K562 (cell line): ENCODE measurements at regions not wholly inside any gene's neighbourhood (a gene's known extent, or its start where the extent isn't known, plus 50 kb on each side); places are given as distances from the start of the nearest gene placed in this dataset.

ENCODE experiments used
- ATAC-seq: fragments of 200-7000 bp; cut with Tn5 transposase; 3 replicates; pipeline ENCODE4 v1.9.1; 2020; ENCODE audit warnings: moderate library complexity
- BruUV-seq: library from RNA; stranded (reverse); fragments of 400-500 nt; replicated peaks from 2 replicates; lab custom pipeline; 2021; lab: Mats Ljungman, UMichigan
- CTCF ChIA-PET: fragments of 300-600 bp; formaldehyde crosslinking; extraction: SDS; loops from one replicate; lab custom pipeline; 2021; ENCODE audit warnings: low intra/inter-chr PET ratio; lab: Yijun Ruan, JAX
- POLR2A ChIA-PET: fragments of 300-600, 350-650 bp; sonication (Branson Sonifier 250); formaldehyde crosslinking; extraction: SDS; loops from one replicate; lab custom pipeline; 2021; ENCODE audit warnings: antibody characterized with exemption, inconsistent platforms; lab: Yijun Ruan, JAX
- DNase-seq, 4 experiments: peaks; one replicate each; pipeline versions ENCODE4 v3.0.0 to v3.0.0-alpha.2; 2011 to 2018; ENCODE audit warnings: low spot score in 3 of 4, mixed read lengths in 3 of 4; ENCODE audit errors: extremely low read depth in 1 of 4
- FAIRE-seq: peaks from 2 replicates; lab custom pipeline; 2011; peaks lifted over from hg19 to GRCh38; lab: Jason Lieb, UNC
- H2AFZ ChIP-seq: 2 replicates; pipeline ENCODE4 v1.6.0; 2011; ENCODE audit warnings: low read depth, low read length, control low read depth, inconsistent platforms
- H3K27ac ChIP-seq: fragments of 200-600 bp; 3 replicates; pipeline ENCODE4 v1.8.0; 2011; ENCODE audit warnings: low read depth, mild to moderate bottlenecking, control low read depth, inconsistent platforms, low read length, moderate library complexity, mixed read lengths; ENCODE audit errors: extremely low read depth
- H3K27me3 ChIP-seq, 2 experiments: fragments of 300-600 bp in 1 of 2; 2 replicates in 1 of 2; 3 replicates in 1 of 2; pipeline versions ENCODE4 v1.6.0 to v1.8.0; 2011; ENCODE audit warnings: inconsistent platforms in 2 of 2, low read length in 2 of 2, mild to moderate bottlenecking in 1 of 2, mixed read lengths in 1 of 2, moderate library complexity in 1 of 2; ENCODE audit not compliant: control insufficient read depth in 2 of 2, insufficient read depth in 2 of 2
- H3K36me3 ChIP-seq: fragments of 300-600 bp; 3 replicates; pipeline ENCODE4 v1.8.0; 2011; ENCODE audit warnings: mild to moderate bottlenecking, low read length, inconsistent platforms; ENCODE audit not compliant: control insufficient read depth, insufficient read depth
- H3K4me1 ChIP-seq, 2 experiments: fragments of 200-600 bp in 1 of 2; replicated peaks in 1 of 2; 2 replicates in 1 of 2; 3 replicates in 1 of 2; pipeline versions ENCODE4 v1.5.1 to v1.8.0; 2011; ENCODE audit warnings: inconsistent platforms in 2 of 2, low read length in 2 of 2, mild to moderate bottlenecking in 1 of 2, mixed read lengths in 1 of 2, moderate library complexity in 1 of 2; ENCODE audit not compliant: control insufficient read depth in 2 of 2, insufficient read depth in 2 of 2
- H3K4me2 ChIP-seq: 2 replicates; pipeline ENCODE4 v1.6.1; 2011; ENCODE audit warnings: low read length, control low read depth, inconsistent platforms, mixed read lengths; ENCODE audit not compliant: insufficient read depth
- H3K4me3 ChIP-seq: fragments of 200-600 bp; sonication (generic), shearing (Covaris generic); 2 replicates; pipeline ENCODE4 v1.5.1; 2016; ENCODE audit warnings: control low read depth, inconsistent platforms
- H3K79me2 ChIP-seq: fragments of 200-600 bp; 3 replicates; pipeline ENCODE4 v1.8.0; 2011; ENCODE audit warnings: low read length, inconsistent platforms; ENCODE audit not compliant: control insufficient read depth, insufficient read depth
- H3K9ac ChIP-seq, 2 experiments: 2 replicates each; pipeline versions ENCODE4 v1.6.0 to v1.6.1; 2011; ENCODE audit warnings: low read depth in 2 of 2, low read length in 2 of 2, control low read depth in 1 of 2, inconsistent platforms in 1 of 2, mild to moderate bottlenecking in 1 of 2, mixed read lengths in 1 of 2; ENCODE audit not compliant: insufficient read depth in 1 of 2
- H3K9me1 ChIP-seq: one replicate; pipeline ENCODE4 v1.6.0; 2011; ENCODE audit warnings: inconsistent platforms, mild to moderate bottlenecking, low read length, moderate library complexity; ENCODE audit not compliant: control insufficient read depth, insufficient read depth
- H3K9me3 ChIP-seq: replicated peaks from 2 replicates; pipeline ENCODE4 v1.5.1; 2011; ENCODE audit warnings: low read depth, low read length, inconsistent platforms; ENCODE audit not compliant: control insufficient read depth, insufficient read depth
- H4K20me1 ChIP-seq: replicated peaks from 2 replicates; pipeline ENCODE4 v1.6.1; 2011; ENCODE audit warnings: low read length, inconsistent platforms, mixed read lengths; ENCODE audit not compliant: control insufficient read depth, insufficient read depth
- CHD2 ChIP-seq: IDR thresholded peaks from 2 replicates; pipeline ENCODE4 v1.6.1; 2011; ENCODE audit warnings: low read depth, low read length
- EHMT2 ChIP-seq: fragments of 450-650 bp; IDR thresholded peaks from 2 replicates; pipeline ENCODE4 v1.6.1; 2018; ENCODE audit warnings: antibody characterized with exemption
- GTF3C2 ChIP-seq: IDR thresholded peaks from 3 replicates; pipeline ENCODE4 v1.6.1; 2011; ENCODE audit warnings: borderline replicate concordance, mild to moderate bottlenecking, moderate library complexity; ENCODE audit not compliant: insufficient read length; ENCODE audit errors: extremely low read depth
- HEY1 ChIP-seq: fragments of 250-450 bp; sonication (Bioruptor Pico); IDR thresholded peaks from 2 replicates; pipeline ENCODE4 v1.5.0; 2020; ENCODE audit warnings: mild to moderate bottlenecking, moderate library complexity, borderline replicate concordance
- MTA1 ChIP-seq: fragments of 450-650 bp; IDR thresholded peaks from 2 replicates; pipeline ENCODE4 v1.6.1; 2017; ENCODE audit warnings: borderline replicate concordance
- RCOR1 ChIP-seq, 2 experiments: IDR thresholded peaks; 2 replicates each; pipeline ENCODE4 v1.6.1; 2012; ENCODE audit warnings: low read depth in 2 of 2, low read length in 2 of 2, borderline replicate concordance in 1 of 2, improper control_type of control experiment in 1 of 2
- STAT5B ChIP-seq: fragments of 250-450 bp; sonication (Bioruptor Pico); IDR thresholded peaks from 2 replicates; pipeline ENCODE4 v1.8.0; 2021; ENCODE audit warnings: mild to moderate bottlenecking, inconsistent platforms
- TFAP4 ChIP-seq: sonication (generic); formaldehyde crosslinking; IDR thresholded peaks from 2 replicates; pipeline ENCODE4 v1.8.0; 2022; ENCODE audit warnings: missing genetic modification reagents, mild to moderate bottlenecking, moderate library complexity, borderline replicate concordance
- ZC3H4 ChIP-seq: sonication (generic); formaldehyde crosslinking; IDR thresholded peaks from 2 replicates; pipeline ENCODE4 v1.9.0; 2021; ENCODE audit warnings: missing genetic modification reagents, borderline replicate concordance
- ZNF3 ChIP-seq: fragments of 250-450 bp; sonication (Bioruptor Pico); IDR thresholded peaks from 2 replicates; pipeline ENCODE4 v1.5.0; 2021; ENCODE audit warnings: mild to moderate bottlenecking, moderate library complexity
- WGBS: fragments of 100-300 bp; shearing (Covaris generic); methylation state at CpG from one replicate; pipeline ENCODE4 v1.1.6; 2016; ENCODE audit warnings: low coverage, mixed read lengths; ENCODE audit not compliant: insufficient coverage; ENCODE audit errors: missing lambda C conversion rate; 5-methylcytosine and 5-hydroxymethylcytosine counted together
- in situ Hi-C: fragments of 300-500 bp; cut with MboI; formaldehyde crosslinking; loops from 4 replicates; pipeline ENCODE4 v1.15.0; 2018; ENCODE audit warnings: inconsistent platforms, mixed read lengths
- intact Hi-C: fragments of 100-400 bp; cut with micrococcal nuclease; formaldehyde crosslinking; loops from 2 replicates; pipeline ENCODE4 v1.14.2; 2022

GRCh38 chr5:60248901-60249300, 355.4 kb upstream of the PDE4D start:
- H3K27me3 ChIP-seq: no peaks in the 10 kb centered on the region
- no peaks in the 10 kb centered on the region for H3K79me2 ChIP-seq
- ATAC-seq: no peak
- in situ Hi-C loops: no loop called here
- no peak overlapping the region for H3K27ac ChIP-seq
- no peak overlapping the region for H2AFZ ChIP-seq
- ChIA-PET CTCF (no interaction called here), POLR2A (no interaction called here)
- H3K4me3 ChIP-seq: no peak overlapping the region
- H3K9ac ChIP-seq: no peak overlapping the region
- H3K9me1 ChIP-seq: no peaks in the 10 kb centered on the region
- H3K4me2 ChIP-seq: no peak overlapping the region
- H3K9me3 ChIP-seq: no peaks in the 10 kb centered on the region
- no TSS peak for BruUV-seq
- no peak for DNase-seq
- FAIRE-seq: no peak
- no peaks in the 10 kb centered on the region for H3K4me1 ChIP-seq
- intact Hi-C loops: no loop called here
- no peaks in the 10 kb centered on the region for H3K36me3 ChIP-seq
- WGBS: 0% methylated on average over 1 of the region's 1 CpG
- no peaks in the 10 kb centered on the region for H4K20me1 ChIP-seq
- TF ChIP-seq HEY1: no peak
- no peak for TF ChIP-seq ZC3H4 (CRISPR knock-in tag)
- no peak for TF ChIP-seq EHMT2
- TF ChIP-seq GTF3C2: no peak
- no peak for TF ChIP-seq CHD2
- TF ChIP-seq TFAP4 (CRISPR knock-in tag): no peak
- TF ChIP-seq ZNF3 (CRISPR knock-in tag): no peak
- no peak for TF ChIP-seq STAT5B (CRISPR knock-in tag)
- TF ChIP-seq MTA1: no peak
- no peak for TF ChIP-seq RCOR1 (IDR thresholded peaks at IDR 0.05; ENCODE audit: borderline replicate concordance in 1 of 2, low read depth in 2 of 2, low read length in 2 of 2)
